Stimulated activated CD8-positive, alpha-beta memory T cell treated with anti-CD3 and anti-CD28 coated beads, Interleukin-12 subunit alpha, Interleukin-12 subunit beta, amount 100 ng/mL, for 24 hours (primary cell): ENCODE measurements at regions not wholly inside any gene's neighbourhood (a gene's known extent, or its start where the extent isn't known, plus 50 kb on each side); places are given as distances from the start of the nearest gene placed in this dataset.

Source experiments
- DNase-seq: peaks from one replicate; pipeline ENCODE4 v3.0.0-alpha.2; 2020; ENCODE audit errors: extremely low read depth

- DNase-seq, result no peak
Measured at GRCh38 chr22:47343611-47344010, 581.2 kb downstream of the TBC1D22A start.

GRCh38 chr22:47342446-47342845 lies 580.0 kb downstream of the TBC1D22A start:
- no peak for DNase-seq

- no peak for DNase-seq
Measured at GRCh38 chr22:47341464-47341863, 579.0 kb downstream of the TBC1D22A start.

- DNase-seq, result no peak
Measured at GRCh38 chr22:47340851-47341436, 578.5 kb downstream of the TBC1D22A start.

- DNase-seq, result no peak
Measured at GRCh38 chr22:47337161-47337621, 574.7 kb downstream of the TBC1D22A start.

GRCh38 chr22:47335958-47336357 lies 573.5 kb downstream of the TBC1D22A start:
- DNase-seq, result no peak

- DNase-seq, result no peak
Measured at GRCh38 chr22:47335460-47335859, 573.0 kb downstream of the TBC1D22A start.

- DNase-seq, result no peak
Measured at GRCh38 chr22:47334601-47335000, 572.2 kb downstream of the TBC1D22A start.

GRCh38 chr22:47333625-47334024 lies 571.2 kb downstream of the TBC1D22A start:
- DNase-seq, result no peak

- DNase-seq, result no peak
Measured at GRCh38 chr22:47332246-47332980, 570.0 kb downstream of the TBC1D22A start.

- no peak for DNase-seq
Measured at GRCh38 chr22:47331750-47332149, 569.3 kb downstream of the TBC1D22A start.

- no peak for DNase-seq
Measured at GRCh38 chr22:47329727-47330650, 567.5 kb downstream of the TBC1D22A start.

GRCh38 chr22:47328550-47329243 lies 566.2 kb downstream of the TBC1D22A start:
- DNase-seq, result no peak

- no peak for DNase-seq
Measured at GRCh38 chr22:47327241-47327640, 564.8 kb downstream of the TBC1D22A start.

- no peak for DNase-seq
Measured at GRCh38 chr22:47325249-47325648, 562.8 kb downstream of the TBC1D22A start.

- DNase-seq, result no peak
Measured at GRCh38 chr22:47324435-47324990, 562.1 kb downstream of the TBC1D22A start.

- no peak for DNase-seq
Measured at GRCh38 chr22:47323518-47323917, 561.1 kb downstream of the TBC1D22A start.

- no peak for DNase-seq
Measured at GRCh38 chr22:47322854-47323253, 560.4 kb downstream of the TBC1D22A start.

GRCh38 chr22:47320560-47320959 lies 558.1 kb downstream of the TBC1D22A start:
- DNase-seq, result no peak

GRCh38 chr22:47318041-47318737 lies 555.7 kb downstream of the TBC1D22A start:
- DNase-seq, result no peak
